HepG2 (cell line): ENCODE measurements at regions not wholly inside any gene's neighbourhood (a gene's known extent, or its start where the extent isn't known, plus 50 kb on each side); places are given as distances from the start of the nearest gene placed in this dataset.
A peak's percentile ranks its signal among the peaks of the same experiment; 100 is the strongest.

Experiments used
- CEBPB ChIP-seq: IDR thresholded peaks from 2 replicates; pipeline ENCODE4 v1.6.1; 2011; ENCODE audit warnings: low read depth, low read length, improper control_type of control experiment, borderline replicate concordance
- EEA1 ChIP-seq: sonication (generic); formaldehyde crosslinking; IDR thresholded peaks from 2 replicates; pipeline ENCODE4 v1.5.1; 2020; ENCODE audit warnings: mild to moderate bottlenecking, missing genetic modification reagents, borderline replicate concordance
- ESRRA ChIP-seq: sonication (generic); formaldehyde crosslinking; IDR thresholded peaks from 2 replicates; pipeline ENCODE4 v1.5.1; 2020; ENCODE audit warnings: mild to moderate bottlenecking, low read depth, missing genetic modification reagents
- MLX ChIP-seq: IDR thresholded peaks from 2 replicates; pipeline ENCODE4 v1.6.1; 2016
- MYC ChIP-seq: sonication (generic); formaldehyde crosslinking; IDR thresholded peaks from 2 replicates; pipeline ENCODE4 v1.9.0; 2021; ENCODE audit warnings: missing genetic modification reagents, borderline replicate concordance
- NR1H2 ChIP-seq: sonication (generic); formaldehyde crosslinking; IDR thresholded peaks from 2 replicates; pipeline ENCODE4 v1.8.1; 2022; ENCODE audit warnings: low read depth, missing genetic modification reagents, borderline replicate concordance
- PHF20 ChIP-seq: sonication (generic); formaldehyde crosslinking; IDR thresholded peaks from 2 replicates; pipeline ENCODE4 v1.5.0; 2020; ENCODE audit warnings: mild to moderate bottlenecking, missing genetic modification reagents
- PRDM15 ChIP-seq: sonication (generic); formaldehyde crosslinking; IDR thresholded peaks from 2 replicates; pipeline ENCODE4 v1.4.0; 2020; ENCODE audit warnings: missing genetic modification reagents
- PREB ChIP-seq: sonication (generic); formaldehyde crosslinking; IDR thresholded peaks from 2 replicates; pipeline ENCODE4 v1.4.0; 2020; ENCODE audit warnings: missing genetic modification reagents
- REXO4 ChIP-seq: sonication (generic); formaldehyde crosslinking; IDR thresholded peaks from 2 replicates; pipeline ENCODE4 v1.8.0; 2022; ENCODE audit warnings: missing genetic modification reagents, mild to moderate bottlenecking, borderline replicate concordance
- RXRA ChIP-seq: sonication (generic); formaldehyde crosslinking; IDR thresholded peaks from 2 replicates; pipeline ENCODE4 v1.5.1; 2020; ENCODE audit warnings: missing genetic modification reagents
- YEATS2 ChIP-seq: sonication (generic); formaldehyde crosslinking; IDR thresholded peaks from 2 replicates; pipeline ENCODE4 v1.4.0; 2020; ENCODE audit warnings: missing genetic modification reagents, borderline replicate concordance
- ZFYVE20 ChIP-seq: sonication (generic); formaldehyde crosslinking; IDR thresholded peaks from 2 replicates; pipeline ENCODE4 v1.8.0; 2023; ENCODE audit warnings: low read depth, mild to moderate bottlenecking, moderate library complexity, missing genetic modification reagents, borderline replicate concordance
- ZNF136 ChIP-seq: sonication (generic); formaldehyde crosslinking; IDR thresholded peaks from 2 replicates; pipeline ENCODE4 v1.8.1; 2022; ENCODE audit warnings: low read depth, mild to moderate bottlenecking, moderate library complexity, missing genetic modification reagents
- ZNF224 ChIP-seq: sonication (generic); formaldehyde crosslinking; IDR thresholded peaks from 2 replicates; pipeline ENCODE4 v1.5.0; 2020; ENCODE audit warnings: mild to moderate bottlenecking, missing genetic modification reagents
- ZNF275 ChIP-seq: sonication (generic); formaldehyde crosslinking; IDR thresholded peaks from 2 replicates; pipeline ENCODE4 v1.8.0; 2022; ENCODE audit warnings: missing genetic modification reagents, mild to moderate bottlenecking, inconsistent platforms, borderline replicate concordance
- ZNF44 ChIP-seq: sonication (generic); formaldehyde crosslinking; IDR thresholded peaks from 2 replicates; pipeline ENCODE4 v1.5.1; 2020; ENCODE audit warnings: mild to moderate bottlenecking, missing genetic modification reagents
- ZNF710 ChIP-seq: sonication (generic); formaldehyde crosslinking; IDR thresholded peaks from 2 replicates; pipeline ENCODE4 v1.5.0; 2020; ENCODE audit warnings: mild to moderate bottlenecking, missing genetic modification reagents, borderline replicate concordance
- ZSCAN12 ChIP-seq: sonication (generic); formaldehyde crosslinking; IDR thresholded peaks from 2 replicates; pipeline ENCODE4 v1.9.0; 2021; ENCODE audit warnings: mild to moderate bottlenecking, missing genetic modification reagents

- TF ChIP-seq CEBPB: no peak
- TF ChIP-seq EEA1: no peak
- TF ChIP-seq ESRRA (CRISPR knock-in tag): 0 out of 2 replicates have a peak, but pooled peaks have one; percentile 35
- TF ChIP-seq PRDM15 (CRISPR knock-in tag): no peak
- no peak for TF ChIP-seq ZNF710
- no peak for TF ChIP-seq MLX (CRISPR knock-in tag)
- no peak for TF ChIP-seq RXRA (CRISPR knock-in tag)
- no peak for TF ChIP-seq ZSCAN12
- TF ChIP-seq ZNF44 (CRISPR knock-in tag): no peak
- TF ChIP-seq ZNF275: no peak
- TF ChIP-seq NR1H2 (CRISPR knock-in tag): no peak
- TF ChIP-seq ZNF224: no peak
- TF ChIP-seq YEATS2 (CRISPR knock-in tag): no peak
- no peak for TF ChIP-seq REXO4 (CRISPR knock-in tag)
- no peak for TF ChIP-seq PHF20 (CRISPR knock-in tag)
- TF ChIP-seq MYC: no peak
- TF ChIP-seq ZNF136: no peak
- TF ChIP-seq PREB (CRISPR knock-in tag): no peak
- no peak for TF ChIP-seq ZFYVE20
These were observed 138.1 kb upstream of the PTPN1 start (continued) for GRCh38 chr20:50371878-50372769.
